H1 (cell line): ENCODE measurements at regions not wholly inside any gene's neighbourhood (a gene's known extent, or its start where the extent isn't known, plus 50 kb on each side); places are given as distances from the start of the nearest gene placed in this dataset.

Experiments
- CHD7 ChIP-seq: fragments of 300-600 bp; sonication (generic); IDR thresholded peaks from 2 replicates; pipeline ENCODE4 v1.7.1; 2012; ENCODE audit warnings: low read length, moderate library complexity, mild to moderate bottlenecking, inconsistent platforms; ENCODE audit not compliant: insufficient replicate concordance

- TF ChIP-seq CHD7: no peak
These were observed 453.1 kb upstream of the GCFC2 start (continued) for GRCh38 chr2:76163860-76164259.
